A549 (cell line): ENCODE measurements at regions not wholly inside any gene's neighbourhood (a gene's known extent, or its start where the extent isn't known, plus 50 kb on each side); places are given as distances from the start of the nearest gene placed in this dataset.

Experiments
- ATAC-seq, 2 experiments: fragments of 200-7000 bp in 1 of 2; fragments of >200 bp in 1 of 2; cut with Nextera tagmentation in 1 of 2; cut with Tn5 transposase in 1 of 2; 3 replicates each; pipeline versions ENCODE4 v1.8.0 to v1.9.1; 2018 to 2020; ENCODE audit warnings: mild to moderate bottlenecking in 1 of 2, moderate library complexity in 1 of 2
- CTCF ChIA-PET: fragments of 300-600 bp; sonication (Branson Sonifier 250); formaldehyde crosslinking; extraction: SDS; loops from one replicate; lab custom pipeline; 2021; ENCODE audit warnings: antibody characterized with exemption, inconsistent platforms; lab: Yijun Ruan, JAX
- POLR2A ChIA-PET: fragments of 350-600 bp; formaldehyde crosslinking; extraction: SDS; loops from one replicate; lab custom pipeline; 2021; ENCODE audit warnings: antibody characterized with exemption, inconsistent platforms; lab: Yijun Ruan, JAX
- DNase-seq, 2 experiments: peaks; one replicate each; pipeline versions ENCODE4 v3.0.0 to v3.0.0-alpha.2; 2011 to 2016; ENCODE audit warnings: low read depth in 1 of 2, low spot score in 1 of 2
- FAIRE-seq: peaks from 2 replicates; lab custom pipeline; 2011; peaks lifted over from hg19 to GRCh38; lab: Jason Lieb, UNC
- H3K27ac ChIP-seq, 2 experiments: fragments of >200 bp; sonication (Bioruptor Twin); formaldehyde crosslinking; 3 replicates each; pipeline ENCODE4 v1.5.1; 2016 to 2017
- H3K4me1 ChIP-seq: fragments of >200 bp; sonication (Bioruptor Twin); formaldehyde crosslinking; 3 replicates; pipeline ENCODE4 v1.6.1; 2016
- H3K4me2 ChIP-seq: fragments of >200 bp; sonication (Bioruptor Twin); formaldehyde crosslinking; 3 replicates; pipeline ENCODE4 v1.6.1; 2016
- H3K4me3 ChIP-seq: fragments of >200 bp; sonication (Bioruptor Twin); formaldehyde crosslinking; 3 replicates; pipeline ENCODE4 v1.5.1; 2016
- H3K9me3 ChIP-seq: fragments of >200 bp; sonication (Bioruptor Twin); formaldehyde crosslinking; 3 replicates; pipeline ENCODE4 v1.6.1; 2016
- CTCF ChIP-seq: fragments of >200 bp; sonication (Bioruptor Twin); formaldehyde crosslinking; IDR thresholded peaks from 3 replicates; pipeline ENCODE4 v1.5.1; 2016
- E2F6 ChIP-seq: IDR thresholded peaks from 2 replicates; pipeline ENCODE4 v1.6.1; 2012; ENCODE audit warnings: low read depth, borderline replicate concordance
- EHMT2 ChIP-seq: fragments of 200-600 bp; sonication (generic); IDR thresholded peaks from 2 replicates; pipeline ENCODE4 v1.6.1; 2016; ENCODE audit warnings: antibody characterized with exemption, low read depth, mild to moderate bottlenecking, moderate library complexity
- ELK1 ChIP-seq: fragments of 150-350 bp; IDR thresholded peaks from 2 replicates; pipeline ENCODE4 v1.6.1; 2014; ENCODE audit warnings: low read depth, mild to moderate bottlenecking, low read length
- ESRRA ChIP-seq: fragments of 150-350 bp; IDR thresholded peaks from 2 replicates; pipeline ENCODE4 v1.6.1; 2014; ENCODE audit warnings: mild to moderate bottlenecking, low read length, borderline replicate concordance
- FOSB ChIP-seq: fragments of 250-450 bp; sonication (Bioruptor Pico); IDR thresholded peaks from 2 replicates; pipeline ENCODE4 v1.5.0; 2020; ENCODE audit warnings: mild to moderate bottlenecking, moderate library complexity
- FOSL2 ChIP-seq, 2 experiments: fragments of 450-650 bp in 1 of 2; fragments of >200 bp in 1 of 2; sonication (Bioruptor Twin) in 1 of 2; formaldehyde crosslinking; IDR thresholded peaks; 2 replicates each; pipeline versions ENCODE4 v1.5.0 to v1.6.1; 2016 to 2020; ENCODE audit warnings: mild to moderate bottlenecking in 1 of 2, moderate library complexity in 1 of 2
- FOXS1 ChIP-seq: fragments of 250-450 bp; sonication (Bioruptor Pico); IDR thresholded peaks from 2 replicates; pipeline ENCODE4 v1.5.0; 2020; ENCODE audit warnings: mild to moderate bottlenecking, moderate library complexity
- HDAC2 ChIP-seq: fragments of 200-600 bp; sonication (generic); IDR thresholded peaks from 2 replicates; pipeline ENCODE4 v1.6.1; 2016
- HEYL ChIP-seq: fragments of 250-450 bp; sonication (Bioruptor Pico); IDR thresholded peaks from 2 replicates; pipeline ENCODE4 v1.8.0; 2021; ENCODE audit warnings: mild to moderate bottlenecking, moderate library complexity
- HOXB13 ChIP-seq: fragments of 250-450 bp; sonication (Bioruptor Pico); IDR thresholded peaks from 2 replicates; pipeline ENCODE4 v1.5.0; 2020; ENCODE audit warnings: low read depth, mild to moderate bottlenecking, moderate library complexity
- HOXB5 ChIP-seq: fragments of 250-450 bp; sonication (Bioruptor Pico); IDR thresholded peaks from 2 replicates; pipeline ENCODE4 v1.5.0; 2020; ENCODE audit warnings: mild to moderate bottlenecking, moderate library complexity
- JUNB ChIP-seq: fragments of >200 bp; sonication (Bioruptor Twin); formaldehyde crosslinking; IDR thresholded peaks from 2 replicates; pipeline ENCODE4 v1.6.1; 2016
- KDM5A ChIP-seq: fragments of 200-600 bp; sonication (generic); IDR thresholded peaks from 2 replicates; pipeline ENCODE4 v1.6.1; 2016; ENCODE audit warnings: antibody characterized with exemption, mild to moderate bottlenecking
- MAZ ChIP-seq: fragments of 150-350 bp; IDR thresholded peaks from 2 replicates; pipeline ENCODE4 v1.6.1; 2014; ENCODE audit warnings: antibody characterized with exemption, low read depth, low read length, borderline replicate concordance
- MYC ChIP-seq: IDR thresholded peaks from 2 replicates; pipeline ENCODE4 v1.6.1; 2012; ENCODE audit warnings: mild to moderate bottlenecking, inconsistent platforms, low read length, improper control_type of control experiment, borderline replicate concordance
- NPAS2 ChIP-seq: fragments of 250-450 bp; sonication (Bioruptor Pico); IDR thresholded peaks from 2 replicates; pipeline ENCODE4 v1.8.0; 2022; ENCODE audit warnings: mild to moderate bottlenecking, moderate library complexity, borderline replicate concordance
- POLR2AphosphoS2 ChIP-seq: conservative IDR thresholded peaks from 2 replicates; pipeline ENCODE4 v1.6.1; 2012; ENCODE audit warnings: low read length, improper control_type of control experiment, inconsistent platforms
- RARB ChIP-seq: fragments of 250-450 bp; sonication (Bioruptor Pico); IDR thresholded peaks from 2 replicates; pipeline ENCODE4 v1.8.0; 2021; ENCODE audit warnings: mild to moderate bottlenecking, moderate library complexity
- RFX5 ChIP-seq: fragments of 450-650 bp; IDR thresholded peaks from 2 replicates; pipeline ENCODE4 v1.7.1; 2014; ENCODE audit warnings: antibody characterized with exemption, mild to moderate bottlenecking, moderate library complexity
- RNF2 ChIP-seq: fragments of 200-600 bp; sonication (generic); IDR thresholded peaks from 2 replicates; pipeline ENCODE4 v1.6.1; 2016; ENCODE audit warnings: low read depth, mild to moderate bottlenecking, antibody characterized with exemption, moderate library complexity, borderline replicate concordance
- TFCP2L1 ChIP-seq: fragments of 250-450 bp; sonication (Bioruptor Pico); IDR thresholded peaks from 2 replicates; pipeline ENCODE4 v1.5.0; 2021; ENCODE audit warnings: mild to moderate bottlenecking
- TP53 ChIP-seq: fragments of 250-450 bp; sonication (Bioruptor Pico); IDR thresholded peaks from 2 replicates; pipeline ENCODE4 v1.5.0; 2021; ENCODE audit warnings: mild to moderate bottlenecking, moderate library complexity
- ZC3H11A ChIP-seq: fragments of 450-650 bp; IDR thresholded peaks from 2 replicates; pipeline ENCODE4 v1.6.1; 2014; ENCODE audit warnings: antibody characterized with exemption, mild to moderate bottlenecking
- ZNF302 ChIP-seq: fragments of 250-450 bp; sonication (Bioruptor Pico); IDR thresholded peaks from 2 replicates; pipeline ENCODE4 v1.9.0; 2021; ENCODE audit warnings: inconsistent platforms, mild to moderate bottlenecking, moderate library complexity
- WGBS: methylation state at CpG from one replicate; pipeline ENCODE4 v1.1.6; 2017; ENCODE audit errors: missing lambda C conversion rate; 5-methylcytosine and 5-hydroxymethylcytosine counted together

- TF ChIP-seq KDM5A: no peak
- no peak for TF ChIP-seq NPAS2 (CRISPR knock-in tag)
Observed at GRCh38 chr1:4344065-4344732, 310.2 kb upstream of the AJAP1 start (continued).

GRCh38 chr1:4345094-4345493 lies 309.3 kb upstream of the AJAP1 start:
- CTCF ChIA-PET: no interaction called here
- ATAC-seq (no peak), FAIRE-seq (no peak), DNase-seq (no peak)
- WGBS: 52% methylated on average over 13 of the region's 14 CpGs
- POLR2A ChIA-PET: no interaction called here
- TF ChIP-seq RARB (CRISPR knock-in tag): no peak
- no peak for TF ChIP-seq ZNF302 (CRISPR knock-in tag)
- TF ChIP-seq FOXS1 (CRISPR knock-in tag): no peak
- TF ChIP-seq FOSB (CRISPR knock-in tag): no peak
- no peak for TF ChIP-seq ZC3H11A
- Histone ChIP-seq H3K27ac (no peak overlapping the region), H3K4me2 (no peak overlapping the region), H3K4me1 (no peaks in the 10 kb centered on the region), H3K9me3 (no peaks in the 10 kb centered on the region), H3K4me3 (no peak overlapping the region)

- no peak for TF ChIP-seq CTCF
- TF ChIP-seq ELK1: no peak
- no peak for TF ChIP-seq JUNB
- TF ChIP-seq HOXB5 (CRISPR knock-in tag): no peak
- no peak for TF ChIP-seq FOSL2 (IDR thresholded peaks at IDR 0.05)
- TF ChIP-seq FOSL2 (CRISPR knock-in tag; IDR thresholded peaks at IDR 0.05): no peak
- TF ChIP-seq MYC: no peak
- no peak for TF ChIP-seq RFX5
- TF ChIP-seq MAZ: no peak
- TF ChIP-seq HOXB13: no peak
- TF ChIP-seq E2F6: no peak
- TF ChIP-seq ESRRA: no peak
- TF ChIP-seq HEYL (CRISPR knock-in tag): no peak
- no peak for TF ChIP-seq EHMT2
- TF ChIP-seq HDAC2: no peak
- TF ChIP-seq POLR2AphosphoS2: no peak
- no peak for TF ChIP-seq TFCP2L1 (CRISPR knock-in tag)
- no peak for TF ChIP-seq ZNF302 (CRISPR knock-in tag)
- TF ChIP-seq FOXS1 (CRISPR knock-in tag): no peak
- no peak for TF ChIP-seq RNF2
- no peak for TF ChIP-seq TP53 (CRISPR knock-in tag)
- TF ChIP-seq, all 56 proteins: peak for 0
- 33% methylated on average over 3 of the region's 4 CpGs for WGBS
- no peak overlapping the region for H3K4me2 ChIP-seq
- CTCF ChIA-PET: no interaction called here
- no peaks in the 10 kb centered on the region for H3K9me3 ChIP-seq
- ATAC-seq (no peak), DNase-seq (no peak), FAIRE-seq (no peak)
- no peak overlapping the region for H3K4me3 ChIP-seq
- no peak overlapping the region for H3K27ac ChIP-seq
- no peaks in the 10 kb centered on the region for H3K4me1 ChIP-seq
- POLR2A ChIA-PET: no interaction called here
Observed at GRCh38 chr1:4346131-4346530, 308.3 kb upstream of the AJAP1 start.
